K562 (cell line): ENCODE measurements at regions not wholly inside any gene's neighbourhood (a gene's known extent, or its start where the extent isn't known, plus 50 kb on each side); places are given as distances from the start of the nearest gene placed in this dataset.

Experiments
- CEBPB ChIP-seq: fragments of 450-650 bp; IDR thresholded peaks from 2 replicates; pipeline ENCODE4 v1.6.1; 2016; ENCODE audit warnings: missing genetic modification characterization, missing compliant biosample characterization
- CHD2 ChIP-seq: IDR thresholded peaks from 2 replicates; pipeline ENCODE4 v1.6.1; 2011; ENCODE audit warnings: low read depth, low read length
- EZH2 ChIP-seq: IDR thresholded peaks from 2 replicates; pipeline ENCODE4 v1.6.1; 2012; ENCODE audit warnings: low read depth, mild to moderate bottlenecking, inconsistent platforms, low read length, borderline replicate concordance
- MAZ ChIP-seq, 2 experiments: fragments of 450-650 bp in 1 of 2; sonication (generic) in 1 of 2; formaldehyde crosslinking; IDR thresholded peaks in 1 of 2; conservative IDR thresholded peaks in 1 of 2; 2 replicates each; pipeline versions ENCODE4 v1.4.0 to v1.5.0; 2020; ENCODE audit warnings: mild to moderate bottlenecking in 1 of 2, missing genetic modification reagents in 1 of 2
- PHB ChIP-seq: fragments of 250-450 bp; sonication (Bioruptor Pico); IDR thresholded peaks from 2 replicates; pipeline ENCODE4 v1.5.0; 2021
- U2AF2 ChIP-seq: fragments of 200-400 bp; formaldehyde crosslinking; optimal IDR thresholded peaks from 2 replicates; pipeline ENCODE3; 2017; ENCODE audit warnings: low read depth, mild to moderate bottlenecking, low read length
- TF ChIP-seq, protein P1 (sequence below): fragments of 450-650 bp; conservative IDR thresholded peaks from 2 replicates; pipeline ENCODE4 v1.6.1; 2016; ENCODE audit warnings: missing genetic modification characterization, low read depth, mild to moderate bottlenecking, missing compliant biosample characterization, moderate library complexity
- TF ChIP-seq, protein P2 (sequence below): fragments of 250-450 bp; sonication (Bioruptor Pico); IDR thresholded peaks from 2 replicates; pipeline ENCODE4 v1.8.0; 2021; ENCODE audit warnings: moderate library complexity, mild to moderate bottlenecking, inconsistent platforms

DNA sequence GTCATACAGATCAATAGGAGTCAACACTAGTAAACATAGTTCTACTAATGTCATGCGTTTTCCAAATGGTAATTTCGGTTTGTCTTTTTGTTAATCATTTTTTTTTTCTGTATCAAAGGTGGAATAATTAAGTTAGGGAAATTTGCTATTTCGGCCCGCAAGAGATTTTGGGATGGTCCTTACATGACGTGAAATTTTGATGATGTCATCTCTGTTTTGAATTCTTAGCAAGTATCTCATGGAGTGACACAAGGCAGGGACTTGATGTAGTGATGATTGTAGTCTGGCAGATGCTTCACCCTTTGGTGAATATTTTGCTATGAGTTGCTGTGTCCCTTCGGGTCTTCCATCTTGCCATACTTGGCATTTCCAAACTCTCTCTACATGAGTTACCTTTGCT, 608.0 kb downstream of the BCKDHB start:
- TF ChIP-seq CHD2 (no peak), EZH2 (no peak), CEBPB (tag) (no peak), U2AF2 (no peak), PHB (CRISPR knock-in tag) (no peak), MAZ (CRISPR knock-in tag; conservative IDR thresholded peaks at IDR 0.05 in 1 of 2, IDR thresholded peaks at IDR 0.05 in 1 of 2) (no peak)
- TF ChIP-seq, protein P1, sequence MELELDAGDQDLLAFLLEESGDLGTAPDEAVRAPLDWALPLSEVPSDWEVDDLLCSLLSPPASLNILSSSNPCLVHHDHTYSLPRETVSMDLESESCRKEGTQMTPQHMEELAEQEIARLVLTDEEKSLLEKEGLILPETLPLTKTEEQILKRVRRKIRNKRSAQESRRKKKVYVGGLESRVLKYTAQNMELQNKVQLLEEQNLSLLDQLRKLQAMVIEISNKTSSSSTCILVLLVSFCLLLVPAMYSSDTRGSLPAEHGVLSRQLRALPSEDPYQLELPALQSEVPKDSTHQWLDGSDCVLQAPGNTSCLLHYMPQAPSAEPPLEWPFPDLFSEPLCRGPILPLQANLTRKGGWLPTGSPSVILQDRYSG (tag), result no peak
- TF ChIP-seq, protein P2, sequence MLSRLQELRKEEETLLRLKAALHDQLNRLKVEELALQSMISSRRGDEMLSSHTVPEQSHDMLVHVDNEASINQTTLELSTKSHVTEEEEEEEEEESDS, result no peak
